ENCODE measurements at regions not wholly inside any gene's neighbourhood (a gene's known extent, or its start where the extent isn't known, plus 50 kb on each side); places are given as distances from the start of the nearest gene placed in this dataset.

GRCh38 chr6:2542101-2542857, 208.4 kb downstream of the MYLK4 start:
- no peak for DNase-seq (ENCODE audit: low read depth in 1 of 2, low spot score in 1 of 2)

- DNase-seq (ENCODE audit: low read depth in 1 of 2, low spot score in 1 of 2), result no peak
These were observed 214.3 kb downstream of the MYLK4 start for GRCh38 chr6:2536451-2536850.

- DNase-seq (ENCODE audit: low read depth in 1 of 2, low spot score in 1 of 2), result no peak
These were observed 215.2 kb downstream of the MYLK4 start for GRCh38 chr6:2535506-2535905.

- DNase-seq (ENCODE audit: low read depth in 1 of 2, low spot score in 1 of 2), result no peak
These were observed 216.2 kb downstream of the MYLK4 start for GRCh38 chr6:2534406-2535042.

GRCh38 chr6:2531426-2532215, 219.1 kb downstream of the MYLK4 start:
- no peak for DNase-seq (ENCODE audit: low read depth in 1 of 2, low spot score in 1 of 2)

GRCh38 chr6:2529211-2529719, 221.5 kb downstream of the MYLK4 start:
- no peak for DNase-seq (ENCODE audit: low read depth in 1 of 2, low spot score in 1 of 2)

GRCh38 chr6:2528156-2528555, 222.6 kb downstream of the MYLK4 start:
- no peak for DNase-seq (ENCODE audit: low read depth in 1 of 2, low spot score in 1 of 2)

- no peak for DNase-seq (ENCODE audit: low read depth in 1 of 2, low spot score in 1 of 2)
These were observed 224.0 kb downstream of the MYLK4 start for GRCh38 chr6:2526766-2527165.

- DNase-seq (ENCODE audit: low read depth in 1 of 2, low spot score in 1 of 2), result no peak
These were observed 226.6 kb downstream of the MYLK4 start for GRCh38 chr6:2524090-2524489.

GRCh38 chr6:2523061-2523460, 227.7 kb downstream of the MYLK4 start:
- DNase-seq (ENCODE audit: low read depth in 1 of 2, low spot score in 1 of 2), result no peak

- no peak for DNase-seq (ENCODE audit: low read depth in 1 of 2, low spot score in 1 of 2)
These were observed 228.2 kb downstream of the MYLK4 start for GRCh38 chr6:2522521-2522920.

- no peak for DNase-seq (ENCODE audit: low read depth in 1 of 2, low spot score in 1 of 2)
These were observed 232.8 kb downstream of the MYLK4 start for GRCh38 chr6:2517855-2518473.

- no peak for DNase-seq (ENCODE audit: low read depth in 1 of 2, low spot score in 1 of 2)
These were observed 233.3 kb downstream of the MYLK4 start for GRCh38 chr6:2517401-2517800.

- DNase-seq (ENCODE audit: low read depth in 1 of 2, low spot score in 1 of 2), result no peak
These were observed 234.7 kb downstream of the MYLK4 start for GRCh38 chr6:2516059-2516458.

- no peak for DNase-seq (ENCODE audit: low read depth in 1 of 2, low spot score in 1 of 2)
These were observed 235.7 kb downstream of the MYLK4 start for GRCh38 chr6:2514965-2515543.

- DNase-seq (ENCODE audit: low read depth in 1 of 2, low spot score in 1 of 2), result no peak
These were observed 237.9 kb downstream of the MYLK4 start for GRCh38 chr6:2512802-2513201.

GRCh38 chr6:2510316-2510715, 240.4 kb downstream of the MYLK4 start:
- no peak for DNase-seq (ENCODE audit: low read depth in 1 of 2, low spot score in 1 of 2)

- no peak for DNase-seq (ENCODE audit: low read depth in 1 of 2, low spot score in 1 of 2)
These were observed 241.0 kb downstream of the MYLK4 start for GRCh38 chr6:2509711-2510110.

GRCh38 chr6:2508071-2508470, 242.7 kb downstream of the MYLK4 start:
- DNase-seq (ENCODE audit: low read depth in 1 of 2, low spot score in 1 of 2), result no peak

GRCh38 chr6:2507521-2508037, 243.1 kb downstream of the MYLK4 start:
- no peak for DNase-seq (ENCODE audit: low read depth in 1 of 2, low spot score in 1 of 2)

GRCh38 chr6:2507016-2507415, 243.7 kb downstream of the MYLK4 start:
- DNase-seq (ENCODE audit: low read depth in 1 of 2, low spot score in 1 of 2), result no peak

Measured in activated T-helper 1 cell treated with anti-CD3 and anti-CD28 coated beads, Interleukin-2, amount 50 U/mL, for 16 hours (primary cell).